ENCODE measurements at regions not wholly inside any gene's neighbourhood (a gene's known extent, or its start where the extent isn't known, plus 50 kb on each side); places are given as distances from the start of the nearest gene placed in this dataset.

- WGBS, 2 donors, result 71 to 88% methylated on average over 1 of the region's 1 CpG
- no peak for TF ChIP-seq POLR2A (IDR thresholded peaks at IDR 0.05)
- TF ChIP-seq POLR2AphosphoS5 (IDR thresholded peaks at IDR 0.05), result no peak
- TF ChIP-seq, protein P1, sequence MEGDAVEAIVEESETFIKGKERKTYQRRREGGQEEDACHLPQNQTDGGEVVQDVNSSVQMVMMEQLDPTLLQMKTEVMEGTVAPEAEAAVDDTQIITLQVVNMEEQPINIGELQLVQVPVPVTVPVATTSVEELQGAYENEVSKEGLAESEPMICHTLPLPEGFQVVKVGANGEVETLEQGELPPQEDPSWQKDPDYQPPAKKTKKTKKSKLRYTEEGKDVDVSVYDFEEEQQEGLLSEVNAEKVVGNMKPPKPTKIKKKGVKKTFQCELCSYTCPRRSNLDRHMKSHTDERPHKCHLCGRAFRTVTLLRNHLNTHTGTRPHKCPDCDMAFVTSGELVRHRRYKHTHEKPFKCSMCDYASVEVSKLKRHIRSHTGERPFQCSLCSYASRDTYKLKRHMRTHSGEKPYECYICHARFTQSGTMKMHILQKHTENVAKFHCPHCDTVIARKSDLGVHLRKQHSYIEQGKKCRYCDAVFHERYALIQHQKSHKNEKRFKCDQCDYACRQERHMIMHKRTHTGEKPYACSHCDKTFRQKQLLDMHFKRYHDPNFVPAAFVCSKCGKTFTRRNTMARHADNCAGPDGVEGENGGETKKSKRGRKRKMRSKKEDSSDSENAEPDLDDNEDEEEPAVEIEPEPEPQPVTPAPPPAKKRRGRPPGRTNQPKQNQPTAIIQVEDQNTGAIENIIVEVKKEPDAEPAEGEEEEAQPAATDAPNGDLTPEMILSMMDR (IDR thresholded peaks at IDR 0.05), result no peak
- TF ChIP-seq EP300 (IDR thresholded peaks at IDR 0.05), result no peak
- Histone ChIP-seq H3K4me3 (no peak overlapping the region), H3K27me3 (no peaks in the 10 kb centered on the region), H3K27ac (no peak overlapping the region), H3K9me3 (no peaks in the 10 kb centered on the region), H3K36me3 (no peaks in the 10 kb centered on the region), H3K4me1 (no peaks in the 10 kb centered on the region)
- ATAC-seq (ENCODE audit: low FRiP score in 2 of 2) (no peak), DNase-seq (no peak)
Measured at GRCh38 chr2:139526781-139527180, 746.6 kb upstream of the NXPH2 start.

DNA sequence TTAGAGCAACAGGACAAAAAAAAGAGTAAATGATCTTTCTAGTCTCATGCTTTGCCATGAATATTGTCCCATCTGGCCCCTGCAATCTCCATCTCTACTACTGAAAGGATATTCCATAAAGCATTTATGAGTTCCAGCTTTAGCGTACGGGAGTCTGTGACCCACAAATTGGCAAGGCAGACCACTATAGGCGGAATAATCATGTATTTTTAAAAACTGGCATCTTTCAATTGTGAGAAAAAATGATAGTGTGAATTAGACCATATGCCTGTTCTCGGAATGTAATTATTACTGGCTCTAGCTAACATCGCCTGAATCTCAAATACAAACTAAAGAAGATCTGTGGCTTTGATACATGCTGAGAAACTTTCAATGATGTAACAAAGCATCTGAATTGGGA lies 738.1 kb upstream of the NXPH2 start:
- Histone ChIP-seq H3K27ac (no peak overlapping the region), H3K9me3 (no peaks in the 10 kb centered on the region), H3K4me1 (no peaks in the 10 kb centered on the region), H3K27me3 (no peaks in the 10 kb centered on the region), H3K36me3 (no peaks in the 10 kb centered on the region), H3K4me3 (no peak overlapping the region)
- DNase-seq (no peak), ATAC-seq (ENCODE audit: low FRiP score in 2 of 2) (no peak)
- WGBS, 2 donors, result 81 to 86% methylated on average over 5 of the region's 5 CpGs
- no peak for TF ChIP-seq EP300 (IDR thresholded peaks at IDR 0.05)

DNA sequence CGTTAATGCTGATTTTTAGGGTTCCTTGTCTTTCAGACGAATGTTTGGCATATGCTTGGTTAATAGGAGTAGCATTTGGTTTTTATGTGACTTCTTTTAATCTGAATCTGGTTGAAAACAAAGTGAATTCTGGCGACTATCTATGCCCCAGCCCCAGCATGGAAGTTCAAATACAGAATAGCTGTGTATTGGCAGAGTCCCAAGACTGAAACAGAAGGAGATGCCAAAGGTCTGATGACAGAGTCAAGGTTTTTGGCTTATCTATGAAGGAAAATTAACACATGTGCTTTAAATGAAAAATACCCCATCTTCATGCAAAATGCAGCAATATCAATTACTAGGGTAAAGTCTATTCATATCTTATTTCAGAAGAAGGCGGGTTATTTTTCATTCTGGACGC lies 734.8 kb upstream of the NXPH2 start:
- WGBS, 2 donors, result 66 to 76% methylated on average over 5 of the region's 5 CpGs
- Histone ChIP-seq H3K27ac (no peak overlapping the region), H3K4me1 (no peaks in the 10 kb centered on the region), H3K36me3 (no peaks in the 10 kb centered on the region), H3K9me3 (no peaks in the 10 kb centered on the region), H3K4me3 (no peak overlapping the region), H3K27me3 (no peaks in the 10 kb centered on the region)
- ATAC-seq (ENCODE audit: low FRiP score in 2 of 2) (no peak), DNase-seq (no peak)
- no peak for TF ChIP-seq EP300 (IDR thresholded peaks at IDR 0.05)
- no peak for TF ChIP-seq POLR2A (IDR thresholded peaks at IDR 0.05)
- TF ChIP-seq, protein P1 (IDR thresholded peaks at IDR 0.05), result no peak
- TF ChIP-seq POLR2AphosphoS5 (IDR thresholded peaks at IDR 0.05), result no peak

DNA sequence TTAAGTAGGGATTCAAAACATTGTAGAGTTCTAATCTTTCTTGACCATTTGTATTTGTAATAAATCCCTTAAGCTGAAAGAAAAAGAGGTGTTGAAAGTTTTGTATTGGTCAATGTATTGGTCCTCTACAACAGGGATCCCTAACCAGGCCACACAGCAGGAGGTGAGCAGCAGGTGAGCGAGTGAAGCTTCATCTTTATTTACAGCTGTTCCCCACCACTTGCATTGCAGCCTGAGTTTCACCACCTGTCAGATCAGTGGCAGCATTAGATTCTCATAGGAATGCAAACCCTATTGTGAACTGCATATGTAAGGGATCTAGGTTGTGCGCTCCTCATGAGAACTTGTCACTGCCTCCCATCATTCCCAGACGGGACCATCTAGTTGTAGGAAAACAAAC lies 715.7 kb upstream of the NXPH2 start:
- H3K27me3 ChIP-seq, result no peaks in the 10 kb centered on the region
- H3K27ac ChIP-seq, result no peak overlapping the region
- 80 to 90% methylated on average over 3 of the region's 3 CpGs for WGBS, 2 donors
- DNase-seq (no peak), ATAC-seq (ENCODE audit: low FRiP score in 2 of 2) (no peak)
- H3K4me3 ChIP-seq, result no peak overlapping the region
- TF ChIP-seq, protein P1 (IDR thresholded peaks at IDR 0.05), result no peak
- TF ChIP-seq POLR2A (IDR thresholded peaks at IDR 0.05) (no peak), POLR2AphosphoS5 (IDR thresholded peaks at IDR 0.05) (no peak), EP300 (IDR thresholded peaks at IDR 0.05) (no peak)
- H3K4me1 ChIP-seq, result no peaks in the 10 kb centered on the region
- no peaks in the 10 kb centered on the region for H3K36me3 ChIP-seq
- H3K9me3 ChIP-seq, result peaks cover 0 to 7% (median 3%) of the 10 kb centered on the region in 4 donors

GRCh38 chr2:139492131-139492680 lies 712.0 kb upstream of the NXPH2 start:
- whole genome bisulfite sequencing, 2 donors, result 86 to 96% methylated on average over 1 of the region's 1 CpG
- Histone ChIP-seq H3K4me3 (no peak overlapping the region), H3K27me3 (no peaks in the 10 kb centered on the region), H3K36me3 (no peaks in the 10 kb centered on the region), H3K4me1 (no peaks in the 10 kb centered on the region), H3K27ac (no peak overlapping the region), H3K9me3 (peaks cover 0 to 4% (median 0%) of the 10 kb centered on the region in 4 donors)
- no peak for DNase-seq
- TF ChIP-seq, protein P1 (IDR thresholded peaks at IDR 0.05), result no peak
- no peak for TF ChIP-seq EP300 (IDR thresholded peaks at IDR 0.05)
- no peak for TF ChIP-seq POLR2AphosphoS5 (IDR thresholded peaks at IDR 0.05)
- TF ChIP-seq POLR2A (IDR thresholded peaks at IDR 0.05), result no peak
- ATAC-seq (ENCODE audit: low FRiP score in 2 of 2), result no peak

Measured in upper lobe of left lung (tissue), 6 donors.